Effector memory CD8-positive, alpha-beta T cell (primary cell): ENCODE measurements at regions not wholly inside any gene's neighbourhood (a gene's known extent, or its start where the extent isn't known, plus 50 kb on each side); places are given as distances from the start of the nearest gene placed in this dataset.
"Not testable (repeated sequence)": the region's sequence is repeated elsewhere in the genome, so short reads cannot be mapped to it uniquely, and the experiment has no call there.

Experiments used
- ATAC-seq: fragments of 150-1000 bp; cut with Tn5 transposase; replicated peaks from 2 replicates; pipeline ENCODE4 v1.10.0; 2021; ENCODE audit warnings: mild to moderate bottlenecking, moderate library complexity
- DNase-seq, 3 experiments: peaks; one replicate each; pipeline ENCODE4 v3.0.0; 2021
- H3K27ac Mint-ChIP-seq, 2 donors: one replicate each; pipeline ENCODE4 v1.8.0; 2022; ENCODE audit warnings: mild to moderate bottlenecking in 2 of 2, mixed read lengths in 2 of 2, moderate library complexity in 2 of 2
- H3K27me3 Mint-ChIP-seq, 2 donors: one replicate each; pipeline ENCODE4 v1.8.0; 2022; ENCODE audit warnings: mixed read lengths in 2 of 2
- H3K36me3 Mint-ChIP-seq: one replicate; pipeline ENCODE4 v1.8.0; 2022; ENCODE audit warnings: mild to moderate bottlenecking, moderate library complexity, mixed read lengths; ENCODE audit not compliant: insufficient read depth
- H3K4me1 Mint-ChIP-seq, 2 donors: one replicate each; pipeline ENCODE4 v1.8.0; 2022; ENCODE audit warnings: low read depth in 2 of 2, mixed read lengths in 2 of 2
- H3K4me3 Mint-ChIP-seq, 2 donors: one replicate each; pipeline ENCODE4 v1.8.0; 2022; ENCODE audit warnings: mild to moderate bottlenecking in 2 of 2, mixed read lengths in 2 of 2, moderate library complexity in 2 of 2
- H3K9me3 Mint-ChIP-seq, 2 donors: one replicate each; pipeline ENCODE4 v1.8.0; 2022; ENCODE audit warnings: mixed read lengths in 2 of 2

GRCh38 chr12:114817571-114818425, 133.8 kb upstream of the TBX3 start:
- Mint-ChIP-seq H3K27me3 (no peaks in the 10 kb centered on the region), H3K4me1 (peaks cover 0 to 4% of the 10 kb centered on the region in 2 donors), H3K9me3 (no peaks in the 10 kb centered on the region), H3K36me3 (no peaks in the 10 kb centered on the region), H3K27ac (no peak overlapping the region), H3K4me3 (no peak overlapping the region)
- ATAC-seq (no peak), DNase-seq (no peak)

- no peak for ATAC-seq
- Mint-ChIP-seq H3K36me3 (no peaks in the 10 kb centered on the region), H3K9me3 (no peaks in the 10 kb centered on the region), H3K27ac (no peak overlapping the region), H3K27me3 (no peaks in the 10 kb centered on the region), H3K4me1 (peaks cover 0 to 5% of the 10 kb centered on the region in 2 donors), H3K4me3 (no peak overlapping the region)
- no peak for DNase-seq
These were observed 131.2 kb upstream of the TBX3 start for GRCh38 chr12:114815026-114815795.

GRCh38 chr12:114812858-114813761, 129.1 kb upstream of the TBX3 start:
- Mint-ChIP-seq H3K27me3 (no peaks in the 10 kb centered on the region), H3K4me1 (peaks cover 0 to 5% of the 10 kb centered on the region in 2 donors), H3K9me3 (peaks cover 0 to 3% of the 10 kb centered on the region in 2 donors)

GRCh38 chr12:114812384-114812783, 128.4 kb upstream of the TBX3 start:
- no peaks in the 10 kb centered on the region for H3K27me3 Mint-ChIP-seq
- peaks cover 6 to 10% of the 10 kb centered on the region in 2 donors for H3K9me3 Mint-ChIP-seq
- H3K4me3 Mint-ChIP-seq, result no peak overlapping the region
- DNase-seq (no peak), ATAC-seq (no peak)
- no peaks in the 10 kb centered on the region for H3K36me3 Mint-ChIP-seq
- peaks cover 0 to 5% of the 10 kb centered on the region in 2 donors for H3K4me1 Mint-ChIP-seq
- H3K27ac Mint-ChIP-seq, result no peak overlapping the region

More at GRCh38 chr12:114812858-114813761, 129.1 kb upstream of the TBX3 start:
- Mint-ChIP-seq H3K27ac (no peak overlapping the region), H3K36me3 (no peaks in the 10 kb centered on the region), H3K4me3 (no peak overlapping the region)
- ATAC-seq, result no peak
- DNase-seq, result no peak

GRCh38 chr12:114809097-114809496, 125.1 kb upstream of the TBX3 start:
- Mint-ChIP-seq H3K9me3 (peaks cover 6 to 10% of the 10 kb centered on the region in 2 donors), H3K27ac (no peak overlapping the region), H3K4me1 (peaks cover 0 to 5% of the 10 kb centered on the region in 2 donors), H3K36me3 (no peaks in the 10 kb centered on the region), H3K4me3 (no peak overlapping the region), H3K27me3 (no peaks in the 10 kb centered on the region)
- no peak for ATAC-seq
- DNase-seq, result no peak

GRCh38 chr12:114801381-114801780, 117.4 kb upstream of the TBX3 start:
- not testable (repeated sequence) for H3K27me3 Mint-ChIP-seq, ATAC-seq, H3K4me3 Mint-ChIP-seq, H3K27ac Mint-ChIP-seq, H3K36me3 Mint-ChIP-seq, H3K4me1 Mint-ChIP-seq, H3K9me3 Mint-ChIP-seq, DNase-seq

- not testable (repeated sequence) for H3K27ac Mint-ChIP-seq, H3K4me3 Mint-ChIP-seq, H3K4me1 Mint-ChIP-seq, H3K36me3 Mint-ChIP-seq, ATAC-seq, DNase-seq, H3K9me3 Mint-ChIP-seq, H3K27me3 Mint-ChIP-seq
These were observed 116.6 kb upstream of the TBX3 start for GRCh38 chr12:114800566-114800965.

GRCh38 chr12:114799574-114800487, 115.9 kb upstream of the TBX3 start:
- Mint-ChIP-seq H3K4me1 (no peaks in the 10 kb centered on the region), H3K27me3 (no peaks in the 10 kb centered on the region), H3K4me3 (no peak overlapping the region), H3K9me3 (peaks cover 0 to 3% of the 10 kb centered on the region in 2 donors), H3K36me3 (no peaks in the 10 kb centered on the region), H3K27ac (no peak overlapping the region)
- DNase-seq (no peak), ATAC-seq (no peak)

GRCh38 chr12:114794049-114794558, 110.1 kb upstream of the TBX3 start:
- no peak for DNase-seq
- no peaks in the 10 kb centered on the region for H3K4me1 Mint-ChIP-seq
- peaks cover 5% of the 10 kb centered on the region for H3K36me3 Mint-ChIP-seq

GRCh38 chr12:114790276-114790675, 106.3 kb upstream of the TBX3 start:
- Mint-ChIP-seq H3K4me3 (no peak overlapping the region), H3K27ac (no peak overlapping the region), H3K36me3 (peaks cover 5% of the 10 kb centered on the region), H3K4me1 (no peaks in the 10 kb centered on the region), H3K27me3 (no peaks in the 10 kb centered on the region), H3K9me3 (no peaks in the 10 kb centered on the region)
- DNase-seq (no peak), ATAC-seq (no peak)

More at GRCh38 chr12:114794049-114794558, 110.1 kb upstream of the TBX3 start:
- Mint-ChIP-seq H3K27ac (no peak overlapping the region), H3K4me3 (no peak overlapping the region), H3K9me3 (peaks cover 0 to 3% of the 10 kb centered on the region in 2 donors), H3K27me3 (no peaks in the 10 kb centered on the region)
- no peak for ATAC-seq

- DNase-seq (no peak), ATAC-seq (no peak)
- no peak overlapping the region for H3K4me3 Mint-ChIP-seq
- no peak overlapping the region for H3K27ac Mint-ChIP-seq
- no peaks in the 10 kb centered on the region for H3K27me3 Mint-ChIP-seq
- no peaks in the 10 kb centered on the region for H3K4me1 Mint-ChIP-seq
- H3K9me3 Mint-ChIP-seq, result no peaks in the 10 kb centered on the region
- peaks cover 5% of the 10 kb centered on the region for H3K36me3 Mint-ChIP-seq
These were observed 105.8 kb upstream of the TBX3 start for GRCh38 chr12:114789821-114790220.

- DNase-seq (no peak), ATAC-seq (no peak)
- H3K36me3 Mint-ChIP-seq, result peaks cover 3% of the 10 kb centered on the region
- H3K27me3 Mint-ChIP-seq, result no peaks in the 10 kb centered on the region
- H3K27ac Mint-ChIP-seq, result no peak overlapping the region
- no peaks in the 10 kb centered on the region for H3K4me1 Mint-ChIP-seq
- H3K9me3 Mint-ChIP-seq, result no peaks in the 10 kb centered on the region
- H3K4me3 Mint-ChIP-seq, result no peak overlapping the region
These were observed 105.3 kb upstream of the TBX3 start for GRCh38 chr12:114789276-114789675.
